OCI-LY7 (cell line): ENCODE measurements at regions not wholly inside any gene's neighbourhood (a gene's known extent, or its start where the extent isn't known, plus 50 kb on each side); places are given as distances from the start of the nearest gene placed in this dataset.

Source experiments
- CTCF ChIP-seq: fragments of 200-600 bp; sonication (generic); conservative IDR thresholded peaks from 2 replicates; pipeline ENCODE4 v1.5.1; 2014; ENCODE audit warnings: mild to moderate bottlenecking, antibody characterized with exemption, low read length, moderate library complexity, mixed read lengths
- EZH2phosphoT487 ChIP-seq: fragments of 200-600 bp; sonication (generic); IDR thresholded peaks from 2 replicates; pipeline ENCODE4 v1.6.1; 2018; ENCODE audit warnings: low read depth, borderline replicate concordance, mild to moderate bottlenecking, mixed run types, antibody characterized with exemption, low read length, moderate library complexity, mixed read lengths

DNA sequence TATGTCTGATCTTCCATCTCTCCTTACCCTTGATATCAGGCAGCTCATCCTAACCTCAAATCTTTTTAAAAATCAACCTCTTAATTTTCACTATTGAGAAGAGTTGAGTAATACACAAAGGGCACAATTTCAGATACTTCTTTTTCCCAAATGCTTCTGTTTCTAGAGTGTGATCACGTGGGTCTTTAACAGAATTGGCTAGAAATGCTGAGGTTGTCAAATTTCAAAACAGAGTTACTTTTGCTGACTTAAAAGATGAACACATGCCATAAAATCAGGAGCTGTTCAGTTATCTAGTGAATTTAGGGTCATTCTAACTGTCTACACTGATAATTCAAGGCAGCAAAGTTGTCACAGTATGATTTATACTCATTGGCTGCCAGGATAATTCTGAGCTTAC lies 63.6 kb upstream of the NGF start:
- TF ChIP-seq CTCF: no peak
- no peak for TF ChIP-seq EZH2phosphoT487
